HCEC 1CT (cell line): ENCODE measurements at regions not wholly inside any gene's neighbourhood (a gene's known extent, or its start where the extent isn't known, plus 50 kb on each side); places are given as distances from the start of the nearest gene placed in this dataset.

Source experiments
- DNase-seq: peaks from one replicate; pipeline ENCODE4 v3.0.0-alpha.2; 2017

DNA sequence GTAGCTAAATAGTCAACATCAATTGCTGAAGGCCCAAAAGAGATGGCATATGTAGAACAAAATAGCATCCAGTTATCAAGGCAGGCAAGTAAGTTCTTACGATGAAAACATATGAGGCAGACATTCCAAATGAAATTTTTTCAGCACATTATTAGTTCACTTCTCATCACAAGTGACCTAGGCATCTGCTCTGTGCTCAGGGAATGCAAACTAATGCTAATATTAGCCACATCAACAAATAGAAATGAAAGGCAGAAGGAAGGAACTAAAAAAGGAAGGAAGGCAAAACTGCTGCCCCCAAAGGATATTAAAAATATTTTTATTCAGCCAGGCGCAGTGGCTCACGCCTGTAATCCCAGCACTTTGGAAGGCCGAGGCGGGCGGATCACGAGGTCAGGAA, 51.2 kb upstream of the ROCK1 start:
- DNase-seq, result no peak

DNA sequence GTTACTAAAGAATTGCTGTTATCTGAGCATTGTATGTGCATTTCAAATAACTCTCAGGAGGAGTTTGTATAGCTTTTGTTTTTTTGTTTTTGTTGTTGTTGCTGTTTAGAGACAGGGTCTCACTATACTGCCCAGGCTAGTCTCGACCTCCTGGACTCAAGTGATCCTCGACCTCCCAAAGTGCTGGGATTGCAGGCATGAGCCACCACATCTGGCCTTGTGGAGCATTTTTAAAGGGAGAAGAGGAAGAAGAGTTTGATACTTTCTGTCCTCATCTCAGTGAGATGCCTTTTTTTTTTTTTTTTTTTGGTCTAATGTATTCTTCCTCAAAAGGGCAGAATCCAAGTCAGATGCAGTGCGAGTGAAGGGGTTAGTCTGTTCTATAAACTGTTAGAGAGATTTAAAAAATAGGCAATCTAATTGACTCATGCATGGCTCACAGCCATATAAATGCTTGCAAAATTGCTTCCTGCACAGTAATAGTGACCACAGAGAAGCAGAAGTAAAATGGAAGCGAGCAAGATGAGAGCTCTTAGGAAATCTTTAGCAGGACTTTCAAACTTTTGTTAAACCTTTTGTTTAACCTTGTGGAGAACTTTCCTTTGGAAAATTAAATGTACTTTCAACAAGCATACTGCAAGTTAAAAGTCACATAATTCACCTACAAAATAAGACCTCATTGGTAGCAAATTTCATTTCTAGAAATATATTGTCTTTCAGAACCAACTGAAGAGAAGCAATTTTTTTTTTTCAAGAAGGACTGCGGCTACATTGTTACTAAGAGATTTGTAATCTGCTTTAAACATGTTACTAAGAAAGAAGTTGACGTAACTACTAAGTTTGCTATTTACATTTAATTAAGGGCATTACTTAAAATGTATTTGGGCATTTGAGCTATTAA, 52.3 kb upstream of the ROCK1 start:
- peak; percentile 96 for DNase-seq

- peak; percentile 56 for DNase-seq
These were observed 53.0 kb upstream of the ROCK1 start for GRCh38 chr18:21164548-21165095.

- DNase-seq, result no peak
These were observed 56.2 kb upstream of the ROCK1 start for GRCh38 chr18:21167641-21168377.

- no peak for DNase-seq
These were observed 57.3 kb upstream of the ROCK1 start for GRCh38 chr18:21168880-21169279.

DNA sequence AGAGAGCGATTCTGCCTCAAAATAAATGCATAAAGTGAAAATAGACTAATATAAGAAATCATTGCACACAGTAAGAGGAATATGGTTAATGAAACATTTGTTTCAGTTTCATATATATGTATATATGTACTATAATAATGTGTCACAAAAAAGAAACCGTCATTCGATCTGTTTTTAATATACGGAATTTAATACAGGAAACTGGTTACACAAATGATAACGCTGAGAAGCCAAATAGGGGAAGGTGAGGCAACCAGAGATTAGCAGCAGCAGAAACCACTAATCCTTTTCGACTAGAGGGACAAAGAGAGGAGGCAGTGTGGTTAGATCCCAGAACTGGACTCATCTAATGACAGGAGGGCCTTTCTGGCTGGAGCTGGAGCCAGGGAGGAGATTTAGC, 64.2 kb upstream of the GREB1L start:
- no peak for DNase-seq

GRCh38 chr18:21179590-21180220, 62.3 kb upstream of the GREB1L start:
- peak; percentile 59 for DNase-seq

DNA sequence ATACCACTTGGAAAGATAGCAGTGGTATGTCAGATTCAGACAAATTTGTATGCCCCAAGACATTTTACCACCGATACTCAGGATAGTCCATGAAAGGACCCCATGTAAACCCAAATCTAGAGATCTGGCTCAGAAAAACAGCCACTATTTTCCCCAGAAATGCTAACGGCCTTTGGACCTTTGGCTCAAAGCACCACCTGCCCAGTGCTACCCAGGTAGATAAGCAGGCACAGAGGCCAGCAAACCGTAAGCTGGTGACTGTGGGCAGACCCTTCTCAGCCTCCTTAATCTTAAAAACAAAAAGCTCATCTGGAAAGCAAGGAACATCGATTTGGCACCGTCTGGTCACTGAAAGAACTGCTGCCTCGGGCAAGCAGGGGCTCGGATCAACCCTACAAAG, 61.4 kb upstream of the GREB1L start:
- DNase-seq, result no peak

GRCh38 chr18:21181766-21182165, 60.3 kb upstream of the GREB1L start:
- DNase-seq, result no peak

- DNase-seq, result peak; percentile 20
These were observed 58.4 kb upstream of the GREB1L start for GRCh38 chr18:21183670-21184069.

GRCh38 chr18:21184396-21184996, 57.5 kb upstream of the GREB1L start:
- DNase-seq, result no peak

- no peak for DNase-seq
These were observed 54.1 kb upstream of the GREB1L start for GRCh38 chr18:21187886-21188285.

DNA sequence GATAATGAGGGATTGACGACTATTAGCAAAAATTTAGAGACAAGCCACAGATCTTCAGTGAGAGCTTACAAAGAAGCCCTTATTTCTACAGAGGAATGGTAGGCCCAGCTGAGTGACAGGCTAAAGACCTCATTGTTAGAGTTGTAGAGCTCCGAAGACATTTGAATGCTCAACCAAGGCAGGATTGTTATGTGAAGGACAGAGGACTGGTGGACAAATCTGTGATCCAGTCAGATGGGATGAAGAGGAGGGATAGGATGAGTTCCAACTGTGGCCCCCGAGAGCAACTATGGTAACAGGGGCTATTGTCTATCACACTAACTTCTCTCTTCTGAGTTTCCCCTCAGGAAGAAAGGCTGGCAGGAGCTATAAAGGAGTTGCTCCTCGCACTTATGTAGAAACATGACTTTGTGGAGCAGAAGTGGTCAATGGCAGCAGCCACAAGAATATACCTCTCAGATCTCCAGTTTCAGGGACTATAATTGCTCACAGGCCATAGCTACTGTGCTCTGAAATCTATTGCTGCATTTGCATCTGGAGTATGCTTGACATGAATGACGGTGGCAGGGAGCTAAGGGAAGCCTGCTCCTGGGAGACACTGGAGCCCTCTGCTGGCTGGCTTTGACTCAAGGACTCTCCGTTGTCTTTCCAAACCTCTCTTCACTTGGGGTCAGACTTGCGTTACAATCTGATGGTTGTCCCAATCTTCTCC, 50.3 kb upstream of the GREB1L start:
- DNase-seq, result peak; percentile 57
